ENCODE measurements at regions not wholly inside any gene's neighbourhood (a gene's known extent, or its start where the extent isn't known, plus 50 kb on each side); places are given as distances from the start of the nearest gene placed in this dataset.

DNA sequence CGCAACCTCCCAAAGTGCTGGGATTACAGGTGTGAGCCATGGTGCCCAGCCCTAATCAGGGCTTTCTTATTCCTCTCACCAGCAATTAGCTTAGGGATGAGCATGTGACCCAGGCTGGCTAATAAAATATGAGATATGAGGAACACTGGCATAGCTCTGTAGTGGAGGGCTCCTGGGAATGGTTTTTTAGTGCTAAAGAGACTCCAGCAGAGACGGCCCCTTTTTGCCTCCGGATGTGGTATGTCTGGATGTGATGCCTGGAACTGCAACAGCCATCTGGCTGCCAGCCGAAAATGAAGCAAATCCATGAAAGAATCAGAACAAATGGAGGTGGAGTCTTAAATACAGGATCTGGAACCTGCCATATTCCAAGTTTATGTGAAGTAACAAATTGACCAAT, 69.1 kb upstream of the MAGI1 start:
- Histone ChIP-seq H3K27me3 (replicated peaks; ENCODE audit: insufficient read depth, low read length) (no peaks in the 10 kb centered on the region), H3K27ac (ENCODE audit: low read length) (no peak overlapping the region), H3K9ac (ENCODE audit: low read length) (no peak overlapping the region), H4K20me1 (ENCODE audit: insufficient read depth, low read length) (no peaks in the 10 kb centered on the region), H3F3A (ENCODE audit: insufficient read depth, low read length) (no peaks in the 10 kb centered on the region), H3K9me2 (replicated peaks; ENCODE audit: insufficient read depth, low read length) (no peaks in the 10 kb centered on the region), H3K36me3 (replicated peaks; ENCODE audit: insufficient read depth, low read length) (no peaks in the 10 kb centered on the region), H3K4me2 (ENCODE audit: low read depth, low read length) (no peak overlapping the region), H3K9me3 (replicated peaks; ENCODE audit: insufficient read depth, low read length) (no peaks in the 10 kb centered on the region), H3K4me3 (ENCODE audit: low read length) (no peak overlapping the region), H2AFZ (ENCODE audit: low read length) (no peak overlapping the region), H3K4me1 (ENCODE audit: low read length) (no peaks in the 10 kb centered on the region), H3K79me2 (ENCODE audit: low read length) (no peaks in the 10 kb centered on the region)
- TF ChIP-seq EZH2 (optimal IDR thresholded peaks at IDR 0.05; ENCODE audit: low read depth, low read length): no peak
- no peak for DNase-seq

DNA sequence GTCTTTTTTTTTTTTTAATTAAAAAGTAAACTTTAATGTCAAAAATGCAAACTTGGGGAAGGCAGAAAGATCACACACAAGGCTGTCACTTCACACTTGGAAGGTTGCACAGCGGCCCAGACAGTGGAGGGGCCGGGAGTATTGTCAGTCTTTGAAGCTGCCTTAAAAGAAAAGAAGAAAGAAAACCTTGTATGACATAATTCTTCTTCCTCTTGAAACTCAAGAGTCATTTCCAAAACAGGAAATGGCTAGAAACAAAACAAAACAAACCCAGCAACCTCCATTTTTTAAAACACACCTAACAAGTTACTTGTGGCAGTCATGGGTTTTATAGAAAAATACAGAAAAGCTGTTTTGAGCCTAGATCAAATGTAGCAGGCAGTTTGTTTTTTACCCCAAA, 68.1 kb upstream of the MAGI1 start:
- Histone ChIP-seq H3K79me2 (ENCODE audit: low read length) (no peaks in the 10 kb centered on the region), H4K20me1 (ENCODE audit: insufficient read depth, low read length) (no peaks in the 10 kb centered on the region), H3K27me3 (replicated peaks; ENCODE audit: insufficient read depth, low read length) (no peaks in the 10 kb centered on the region), H2AFZ (ENCODE audit: low read length) (no peak overlapping the region), H3F3A (ENCODE audit: insufficient read depth, low read length) (no peaks in the 10 kb centered on the region), H3K27ac (ENCODE audit: low read length) (no peak overlapping the region), H3K4me3 (ENCODE audit: low read length) (no peak overlapping the region), H3K9ac (ENCODE audit: low read length) (no peak overlapping the region), H3K36me3 (replicated peaks; ENCODE audit: insufficient read depth, low read length) (no peaks in the 10 kb centered on the region), H3K9me2 (replicated peaks; ENCODE audit: insufficient read depth, low read length) (no peaks in the 10 kb centered on the region), H3K4me2 (ENCODE audit: low read depth, low read length) (no peak overlapping the region), H3K9me3 (replicated peaks; ENCODE audit: insufficient read depth, low read length) (no peaks in the 10 kb centered on the region), H3K4me1 (ENCODE audit: low read length) (no peaks in the 10 kb centered on the region)
- no peak for TF ChIP-seq CTCF (IDR thresholded peaks at IDR 0.05; ENCODE audit: low read length)
- TF ChIP-seq EZH2phosphoT487 (IDR thresholded peaks at IDR 0.05; ENCODE audit: low read length): no peak
- no peak for TF ChIP-seq EZH2 (optimal IDR thresholded peaks at IDR 0.05; ENCODE audit: low read depth, low read length)
- no peak for DNase-seq

- Histone ChIP-seq H3K9me3 (replicated peaks; ENCODE audit: insufficient read depth, low read length) (no peaks in the 10 kb centered on the region), H3K27ac (ENCODE audit: low read length) (no peak overlapping the region), H3K4me2 (ENCODE audit: low read depth, low read length) (no peak overlapping the region), H2AFZ (ENCODE audit: low read length) (no peak overlapping the region), H3F3A (ENCODE audit: insufficient read depth, low read length) (no peaks in the 10 kb centered on the region), H3K4me3 (ENCODE audit: low read length) (no peak overlapping the region), H3K27me3 (replicated peaks; ENCODE audit: insufficient read depth, low read length) (no peaks in the 10 kb centered on the region), H3K79me2 (ENCODE audit: low read length) (no peaks in the 10 kb centered on the region), H3K36me3 (replicated peaks; ENCODE audit: insufficient read depth, low read length) (no peaks in the 10 kb centered on the region), H3K4me1 (ENCODE audit: low read length) (no peaks in the 10 kb centered on the region), H3K9ac (ENCODE audit: low read length) (no peak overlapping the region), H4K20me1 (ENCODE audit: insufficient read depth, low read length) (no peaks in the 10 kb centered on the region), H3K9me2 (replicated peaks; ENCODE audit: insufficient read depth, low read length) (no peaks in the 10 kb centered on the region)
- DNase-seq: no peak
- TF ChIP-seq EZH2phosphoT487 (IDR thresholded peaks at IDR 0.05; ENCODE audit: low read length): no peak
- no peak for TF ChIP-seq CTCF (IDR thresholded peaks at IDR 0.05; ENCODE audit: low read length)
- TF ChIP-seq EZH2 (optimal IDR thresholded peaks at IDR 0.05; ENCODE audit: low read depth, low read length): no peak
Measured at GRCh38 chr3:66104535-66104934, 65.8 kb upstream of the MAGI1 start.

GRCh38 chr3:66103729-66104128, 65.0 kb upstream of the MAGI1 start:
- Histone ChIP-seq H3K36me3 (replicated peaks; ENCODE audit: insufficient read depth, low read length) (no peaks in the 10 kb centered on the region), H2AFZ (ENCODE audit: low read length) (no peak overlapping the region), H4K20me1 (ENCODE audit: insufficient read depth, low read length) (no peaks in the 10 kb centered on the region), H3K9me3 (replicated peaks; ENCODE audit: insufficient read depth, low read length) (no peaks in the 10 kb centered on the region), H3K79me2 (ENCODE audit: low read length) (no peaks in the 10 kb centered on the region), H3F3A (ENCODE audit: insufficient read depth, low read length) (no peaks in the 10 kb centered on the region), H3K4me3 (ENCODE audit: low read length) (no peak overlapping the region), H3K27me3 (replicated peaks; ENCODE audit: insufficient read depth, low read length) (no peaks in the 10 kb centered on the region), H3K4me1 (ENCODE audit: low read length) (no peaks in the 10 kb centered on the region), H3K9me2 (replicated peaks; ENCODE audit: insufficient read depth, low read length) (no peaks in the 10 kb centered on the region), H3K4me2 (ENCODE audit: low read depth, low read length) (no peak overlapping the region), H3K27ac (ENCODE audit: low read length) (no peak overlapping the region), H3K9ac (ENCODE audit: low read length) (no peak overlapping the region)
- TF ChIP-seq CTCF (IDR thresholded peaks at IDR 0.05; ENCODE audit: low read length) (no peak), EZH2phosphoT487 (IDR thresholded peaks at IDR 0.05; ENCODE audit: low read length) (no peak), EZH2 (optimal IDR thresholded peaks at IDR 0.05; ENCODE audit: low read depth, low read length) (no peak)
- no peak for DNase-seq
